Ureter (tissue), 1 donor: ENCODE measurements at regions not wholly inside any gene's neighbourhood (a gene's known extent, or its start where the extent isn't known, plus 50 kb on each side); places are given as distances from the start of the nearest gene placed in this dataset.

Experiments
- DNase-seq: peaks from one replicate; pipeline ENCODE4 v3.0.0-alpha.2; 2020; ENCODE audit warnings: low spot score
- donor health status: DM: yes; HTN: yes; CAD: no.

DNA sequence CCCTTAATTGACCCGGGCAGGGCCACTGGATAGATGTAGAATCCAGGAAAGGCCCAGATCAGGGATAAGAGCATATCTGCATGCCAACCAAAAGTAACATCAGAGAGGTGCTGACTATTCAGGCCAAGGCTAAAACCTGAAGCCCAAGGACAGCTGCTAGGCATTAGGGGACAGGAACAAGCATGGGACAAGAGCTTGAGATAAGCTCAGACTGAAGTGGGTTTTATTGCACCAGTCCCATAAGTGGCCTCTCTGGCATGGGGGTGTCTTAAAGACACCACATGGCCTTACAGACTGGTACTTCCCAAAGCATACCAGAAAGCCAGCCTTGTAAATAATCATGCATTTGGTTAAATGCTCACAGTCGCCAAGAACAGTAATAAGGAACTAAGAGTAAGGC lies 376.1 kb downstream of the FBXW7 start:
- no peak for DNase-seq

DNA sequence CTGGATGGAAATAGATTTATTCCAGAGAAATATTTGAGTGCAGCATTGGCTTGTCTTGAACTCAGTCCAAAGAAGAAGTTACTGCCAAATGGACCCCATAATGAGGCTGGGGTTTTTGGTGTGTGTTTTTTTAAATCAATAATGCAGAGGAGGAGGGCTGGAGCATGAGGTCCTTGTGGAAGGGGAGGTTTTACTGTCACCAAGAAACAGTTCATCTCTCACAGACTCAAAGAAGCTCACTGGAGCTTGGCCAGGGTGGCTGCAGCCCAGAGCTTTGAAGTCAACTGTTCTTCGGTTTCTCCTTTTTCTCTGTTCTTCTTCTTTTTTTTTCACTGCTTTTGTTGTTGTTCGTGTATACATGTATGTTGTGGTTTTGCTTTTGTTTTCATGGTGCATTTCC lies 377.7 kb downstream of the FBXW7 start:
- no peak for DNase-seq

DNA sequence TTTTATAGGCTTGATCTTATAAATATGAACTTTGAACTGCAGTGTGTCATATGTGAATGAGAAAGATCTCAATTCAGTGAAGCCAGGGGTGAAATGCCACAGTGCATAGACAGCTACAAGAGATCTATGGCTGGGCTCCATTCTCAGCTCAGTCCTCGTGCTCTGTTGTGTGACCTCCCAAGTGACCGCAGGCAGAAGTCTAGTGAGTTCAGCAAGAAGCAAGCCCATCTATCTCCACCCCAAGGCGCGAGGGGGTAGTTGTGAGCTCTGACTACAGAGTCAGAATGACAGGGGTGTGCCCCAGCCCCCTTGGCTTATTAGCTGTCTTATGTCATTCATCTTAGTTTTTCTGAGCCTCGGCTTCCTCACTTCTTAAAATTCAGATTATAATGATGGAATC lies 378.3 kb downstream of the FBXW7 start:
- DNase-seq: no peak

DNA sequence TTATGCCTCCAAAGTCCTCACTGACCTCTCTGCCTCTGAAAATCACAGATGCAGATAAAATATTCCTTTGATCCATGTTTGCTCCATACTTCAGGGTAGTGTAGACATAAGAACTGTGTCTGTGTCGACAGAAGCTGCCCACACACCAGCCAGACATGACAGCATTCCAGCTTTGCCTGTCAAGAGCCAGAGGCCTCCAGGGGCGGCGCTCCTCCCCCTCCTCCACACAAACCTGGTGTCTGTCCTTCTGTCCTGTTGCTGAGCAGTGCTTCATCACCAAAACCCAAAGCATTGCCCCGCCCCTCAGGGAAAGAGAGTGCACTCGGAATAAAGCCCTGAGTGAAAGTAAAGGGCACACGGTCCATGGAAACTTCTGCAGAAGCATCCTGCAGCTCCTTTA lies 379.4 kb downstream of the FBXW7 start:
- DNase-seq: no peak

DNA sequence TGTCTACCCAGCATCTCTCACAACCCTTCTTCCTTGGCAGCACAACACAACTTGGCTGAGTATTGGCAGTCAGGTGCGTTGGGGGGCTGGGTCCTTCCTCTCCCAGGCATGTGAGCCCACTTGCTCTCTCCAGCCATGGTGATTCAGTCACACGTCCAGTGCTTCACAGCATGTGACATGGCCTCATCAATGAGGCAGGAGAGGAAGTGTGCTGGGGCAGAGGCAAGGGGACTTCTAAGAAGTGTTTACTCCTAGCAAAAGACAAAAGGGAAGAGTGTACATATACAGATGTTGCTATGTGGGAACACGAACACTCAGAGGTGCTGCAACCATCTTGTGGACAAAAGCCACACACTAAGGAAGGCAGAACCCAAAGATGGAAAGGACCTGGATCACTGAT lies 380.8 kb downstream of the FBXW7 start:
- no peak for DNase-seq

DNA sequence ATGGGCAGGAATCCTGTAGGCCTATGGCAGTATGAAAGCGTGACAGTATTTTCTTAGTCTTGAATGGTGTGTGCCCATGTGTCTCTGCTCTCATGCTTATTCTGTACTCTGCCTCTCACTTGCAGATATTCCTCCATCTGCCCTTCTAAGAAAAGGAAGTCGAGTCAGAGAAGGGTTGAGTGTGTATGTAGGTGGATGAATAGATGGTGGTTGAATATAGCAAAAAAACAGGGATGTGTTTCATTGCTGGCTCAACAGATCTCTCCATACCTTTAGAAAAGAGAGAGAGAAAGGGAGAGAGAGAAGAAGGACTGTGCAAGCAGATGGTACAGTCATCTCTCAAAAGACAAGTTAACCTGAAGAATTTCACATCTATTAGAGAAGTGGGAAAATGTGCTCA lies 381.5 kb downstream of the FBXW7 start:
- no peak for DNase-seq

DNA sequence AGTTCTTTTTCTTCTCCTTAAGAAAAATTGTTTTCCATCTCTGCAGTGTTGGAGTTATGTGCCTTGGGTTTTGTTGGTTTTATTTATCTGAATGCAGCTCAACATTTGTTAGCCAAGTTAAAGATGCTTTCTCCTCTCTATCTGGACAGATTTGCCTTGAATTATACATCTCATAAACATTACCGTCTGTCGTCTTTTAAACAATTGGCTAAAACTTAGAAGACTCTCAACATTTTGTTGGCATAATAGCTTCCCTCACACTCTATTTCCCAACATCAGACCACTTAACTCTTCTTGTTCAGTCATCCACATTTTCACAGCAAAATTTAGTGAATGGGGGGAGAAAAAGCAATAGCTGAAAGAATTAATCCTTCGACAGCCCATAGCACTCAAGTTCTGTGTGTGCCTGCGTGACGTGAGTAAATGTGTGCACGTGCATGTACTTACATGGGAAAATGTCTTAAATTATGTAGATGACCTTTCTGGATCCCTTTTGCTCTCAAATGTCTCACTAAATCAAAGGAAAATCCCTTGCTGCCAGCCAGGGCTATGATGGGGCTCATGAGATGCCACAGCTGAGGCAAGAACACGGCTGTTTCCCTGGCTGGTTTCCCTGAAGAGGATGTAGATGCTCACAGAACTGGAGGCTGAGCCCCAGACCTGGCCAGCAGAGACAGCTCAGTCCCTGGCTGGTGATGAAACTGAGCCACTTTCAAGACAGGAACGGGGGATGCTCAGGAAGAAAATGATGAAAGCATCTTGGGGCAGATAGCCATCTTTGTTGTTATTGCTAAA lies 382.2 kb downstream of the FBXW7 start:
- no peak for DNase-seq

DNA sequence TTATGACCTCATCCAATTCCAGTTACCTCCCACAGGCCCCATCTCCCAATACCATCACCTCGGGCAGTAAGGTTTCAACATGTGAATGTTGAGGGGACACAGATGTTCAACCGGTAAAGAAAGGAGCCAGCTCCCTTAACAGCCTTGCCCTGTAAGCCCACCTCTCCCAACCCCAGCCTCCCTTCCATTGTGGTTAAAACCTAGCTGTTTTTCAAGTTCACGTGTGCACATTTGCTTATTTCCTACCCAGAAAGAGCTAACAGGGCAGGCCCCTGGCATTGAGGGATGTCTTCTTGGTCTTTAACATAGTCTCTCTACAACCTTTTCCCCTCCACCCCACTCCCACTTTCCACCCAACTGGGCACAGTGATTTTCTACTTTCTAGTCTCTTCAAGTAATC lies 385.7 kb downstream of the FBXW7 start:
- DNase-seq: no peak

DNA sequence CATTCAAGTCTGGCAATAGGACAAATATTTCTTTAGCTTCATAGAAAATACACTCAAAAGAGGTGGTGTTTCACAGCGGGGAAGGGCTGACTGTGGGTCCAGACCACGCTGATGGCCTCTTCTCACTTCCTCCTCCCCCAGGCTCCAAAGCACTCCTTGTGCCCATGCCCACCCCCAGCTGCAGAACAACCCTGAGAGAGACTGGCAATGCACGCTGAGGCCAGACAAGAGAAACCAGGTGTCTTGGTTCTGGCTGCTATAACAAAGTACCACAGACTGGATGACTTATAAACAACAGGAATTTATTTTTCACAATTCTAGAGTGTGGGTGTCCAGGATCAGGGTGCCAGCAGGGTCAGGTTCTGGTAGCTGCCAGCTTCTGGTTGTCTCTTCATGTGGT lies 386.1 kb downstream of the FBXW7 start:
- no peak for DNase-seq

DNA sequence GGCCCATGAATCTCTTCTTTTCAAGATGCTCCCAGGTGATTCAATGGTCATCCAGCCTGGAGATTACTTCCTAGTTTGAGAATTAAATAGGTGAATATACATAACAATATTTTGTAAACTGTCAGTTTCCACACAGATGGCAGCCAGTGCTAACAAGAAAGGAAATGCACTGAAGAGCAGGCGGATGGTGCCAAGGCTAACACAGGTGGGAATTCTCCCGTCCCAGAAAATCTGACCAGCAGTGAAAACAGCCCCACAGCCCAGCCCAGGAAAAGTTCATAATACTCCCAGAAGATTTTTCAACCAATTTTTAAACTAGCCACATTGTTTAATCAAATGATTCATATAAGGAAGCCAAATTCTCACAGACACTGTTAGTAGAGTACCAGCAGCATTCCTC lies 387.2 kb upstream of the GATB start:
- DNase-seq: no peak

DNA sequence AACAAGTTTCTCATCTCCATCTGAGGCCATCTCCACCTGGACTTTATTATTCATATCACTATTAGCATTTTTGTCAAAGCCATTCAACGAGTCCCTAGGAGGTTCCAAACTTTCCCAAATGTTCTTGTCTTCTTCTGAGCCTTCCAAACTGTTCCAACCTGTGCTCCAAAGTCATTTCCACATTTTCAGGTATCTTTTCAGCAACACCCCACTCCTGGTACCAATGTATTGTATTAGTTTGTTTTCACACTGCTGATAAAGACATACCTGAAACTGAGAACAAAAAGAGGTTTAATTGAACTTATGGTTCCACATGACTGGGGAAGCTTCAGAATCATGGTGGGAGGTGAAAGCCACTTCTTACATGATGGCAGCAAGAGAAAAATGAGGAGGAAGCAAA lies 385.4 kb upstream of the GATB start:
- DNase-seq: no peak

DNA sequence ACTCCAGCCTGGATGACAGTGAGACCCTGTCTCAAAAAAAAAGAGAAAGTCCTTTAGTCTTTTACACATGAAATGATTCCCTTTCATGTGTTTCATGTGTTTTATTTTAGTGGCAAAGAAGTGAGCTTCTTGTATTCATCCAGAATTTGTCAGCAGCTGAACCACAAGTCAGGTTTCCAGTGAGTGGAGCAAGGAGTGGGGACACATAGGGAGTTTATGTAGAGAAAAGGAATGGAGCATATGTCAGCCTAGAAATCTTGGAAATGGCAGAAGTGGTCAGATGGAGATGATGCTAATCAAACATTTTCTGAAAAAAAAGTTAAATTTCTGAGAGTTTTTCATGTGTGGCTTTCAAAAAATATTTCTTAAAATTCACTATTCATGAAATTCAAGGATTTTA lies 383.0 kb upstream of the GATB start:
- no peak for DNase-seq

DNA sequence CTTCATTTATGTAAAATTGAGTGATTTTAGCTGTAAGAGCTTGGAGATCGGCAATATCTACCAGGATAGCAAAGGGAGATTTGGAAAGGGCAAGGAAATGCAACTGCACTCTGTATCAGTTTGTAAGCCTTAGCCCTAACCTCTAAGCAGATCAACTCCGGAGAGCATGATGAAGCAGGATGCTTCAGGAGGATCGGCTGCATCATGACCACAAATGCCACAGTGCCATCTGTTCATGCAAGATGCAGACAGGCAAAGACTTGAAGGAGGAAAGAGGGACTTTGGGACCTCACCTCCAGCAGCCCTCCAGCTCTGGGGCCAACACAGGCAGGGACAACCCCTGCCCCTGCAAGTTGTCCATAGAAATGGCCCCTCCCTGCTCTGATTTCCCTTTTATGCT lies 377.6 kb upstream of the GATB start:
- no peak for DNase-seq

DNA sequence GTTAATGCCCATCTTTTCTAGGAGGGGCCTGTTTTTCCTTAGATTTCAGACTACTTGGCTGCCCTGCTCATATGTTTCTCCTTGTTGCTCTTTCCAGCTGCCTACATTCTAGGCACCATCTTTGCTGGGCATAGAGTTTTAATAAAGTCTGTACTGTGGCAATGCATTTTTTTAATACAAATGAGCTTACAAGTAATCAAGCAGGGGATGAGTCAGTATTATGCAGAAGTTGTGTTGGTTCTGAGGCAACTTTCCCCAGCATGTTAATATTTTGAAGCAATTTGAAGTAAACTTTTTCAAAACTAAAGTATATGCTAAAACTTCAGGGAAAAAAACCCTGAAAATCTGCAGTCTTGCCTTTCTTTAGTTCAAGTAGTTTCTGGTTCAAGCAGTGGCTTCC lies 372.0 kb upstream of the GATB start:
- no peak for DNase-seq

DNA sequence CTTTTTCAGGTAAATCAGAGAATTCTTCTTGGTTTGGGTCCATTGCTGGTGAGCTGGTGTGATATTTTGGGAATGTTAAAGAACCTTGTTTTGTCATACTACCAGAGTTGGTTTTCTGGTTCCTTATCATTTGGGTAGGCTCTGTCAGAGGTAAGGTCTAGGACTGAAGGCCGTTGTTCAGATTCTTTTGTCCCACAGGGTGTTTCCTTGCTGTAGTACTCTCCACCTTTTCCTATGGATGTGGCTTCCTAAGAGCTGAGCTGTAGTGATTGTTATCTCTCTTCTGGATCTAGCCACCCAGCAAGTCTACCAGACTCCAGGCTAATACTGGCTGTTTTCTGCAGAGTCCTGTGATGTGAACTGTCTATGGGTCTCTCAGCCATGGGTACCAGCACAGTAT lies 367.5 kb upstream of the GATB start:
- DNase-seq: no peak

DNA sequence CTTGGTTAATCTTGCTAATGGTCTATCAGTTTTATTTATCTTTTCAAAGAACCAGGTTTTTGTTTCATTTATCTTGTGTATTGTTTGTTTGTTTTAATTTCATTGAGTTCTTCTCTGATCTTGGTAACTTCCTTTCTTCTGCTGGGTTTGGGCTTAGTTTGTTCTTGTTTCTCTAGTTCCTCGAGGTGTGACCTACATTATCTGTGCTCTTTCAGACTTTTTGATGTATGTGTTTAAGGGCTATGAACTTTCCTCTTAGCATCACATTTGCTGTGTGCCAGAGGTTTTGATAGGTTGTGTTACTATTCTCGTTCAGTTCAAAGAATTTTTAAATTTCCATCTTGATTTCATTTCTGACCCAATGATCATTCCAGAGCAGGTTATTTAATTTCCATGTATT lies 365.4 kb upstream of the GATB start:
- DNase-seq: no peak

DNA sequence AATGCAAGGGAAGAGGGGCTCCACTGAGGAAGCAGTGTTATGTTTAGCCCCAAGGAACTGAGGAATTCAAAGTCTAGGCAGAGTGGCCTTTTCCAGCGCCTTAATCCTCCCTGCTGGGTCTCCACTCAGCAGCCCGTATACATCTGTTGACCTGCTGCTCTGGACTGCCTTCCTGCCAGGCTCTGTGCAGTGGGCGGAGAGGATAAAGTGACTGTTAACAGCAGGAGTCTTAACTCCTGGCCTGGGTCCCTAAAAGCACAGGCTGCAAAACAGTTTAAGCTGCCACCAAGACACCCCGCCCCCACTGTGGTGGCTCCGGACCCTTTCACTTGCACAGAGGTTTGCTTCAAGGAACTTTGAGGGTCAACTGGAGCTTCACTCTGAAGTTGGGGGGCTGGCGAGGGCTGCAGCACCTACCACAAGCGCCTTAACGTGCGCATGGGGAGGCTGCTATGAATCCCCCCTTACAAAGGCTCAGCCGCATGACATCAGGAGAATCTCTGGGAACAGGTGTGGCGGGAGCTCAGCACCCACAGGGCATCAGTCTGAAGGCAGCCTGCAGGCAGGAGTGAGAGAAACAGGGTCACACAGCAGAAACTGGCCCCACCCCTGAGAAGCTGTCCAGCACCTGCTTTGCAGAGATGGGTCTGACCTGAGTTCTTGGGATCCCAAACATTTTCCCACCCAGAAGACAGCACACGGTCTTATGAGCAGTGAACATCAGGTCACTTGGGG lies 358.2 kb upstream of the GATB start:
- no peak for DNase-seq

DNA sequence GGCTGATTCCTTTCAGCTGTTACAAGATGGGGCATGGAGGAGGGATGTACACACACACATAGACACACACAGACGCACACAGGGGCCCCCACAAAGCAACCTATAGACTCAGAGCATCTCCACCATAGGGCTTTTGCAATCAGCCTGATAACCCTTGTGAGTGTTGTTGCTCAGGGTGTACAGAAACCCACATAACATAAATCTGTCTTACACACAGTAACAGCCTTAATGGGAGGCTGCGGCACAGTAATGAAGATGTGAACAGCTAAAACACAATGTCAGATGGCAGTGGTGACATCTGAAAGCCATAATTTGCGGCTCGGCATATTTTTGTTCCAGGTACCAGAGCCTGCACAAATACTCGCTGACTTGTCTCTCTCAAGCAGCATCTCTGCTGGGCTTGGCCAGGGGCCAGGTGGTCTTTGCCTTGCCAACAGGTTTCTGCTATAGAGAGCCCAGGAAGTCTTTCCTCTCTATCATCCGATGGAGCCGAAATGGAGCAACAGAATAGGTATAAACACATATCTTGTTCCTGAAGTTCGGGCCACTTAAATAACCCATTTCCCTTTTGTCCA lies 357.2 kb upstream of the GATB start:
- no peak for DNase-seq

DNA sequence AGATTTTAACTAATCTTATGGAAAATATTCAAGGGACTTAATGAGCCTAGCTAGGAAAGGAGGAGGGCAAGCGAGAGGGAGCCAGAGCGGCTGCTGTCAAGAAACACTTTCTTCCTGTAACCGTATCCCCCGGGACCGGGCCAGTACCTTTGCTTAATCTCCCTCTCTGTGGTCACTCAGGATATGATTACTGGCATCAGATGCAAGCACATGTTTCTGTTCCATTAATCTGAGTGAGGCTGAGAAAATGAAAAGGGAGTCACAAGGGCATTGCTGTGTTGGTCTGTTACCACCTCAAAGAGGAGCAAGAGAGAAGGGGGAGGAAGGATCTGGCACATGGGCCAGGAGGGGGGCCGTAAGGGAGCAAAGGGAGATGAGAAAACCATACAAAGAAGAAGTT lies 356.7 kb upstream of the GATB start:
- no peak for DNase-seq

DNA sequence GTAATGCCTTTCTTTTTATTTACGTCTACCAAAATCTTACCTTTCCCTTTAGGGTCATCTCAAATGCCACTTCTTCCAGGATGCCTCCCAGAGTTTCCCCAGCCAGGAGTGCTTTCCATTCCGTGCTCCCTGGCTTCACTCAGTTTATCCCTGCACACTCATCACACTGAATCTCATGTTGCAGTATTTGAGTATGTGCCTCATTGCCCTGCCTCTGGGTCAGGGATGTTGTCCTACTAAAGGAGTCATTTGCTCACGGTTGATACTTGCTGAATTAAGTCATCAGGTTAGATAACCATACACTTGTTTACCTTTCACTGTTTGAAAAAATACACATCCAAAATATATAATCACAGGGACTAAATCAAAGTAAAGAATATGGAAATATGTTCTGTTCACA lies 356.2 kb upstream of the GATB start:
- no peak for DNase-seq

DNA sequence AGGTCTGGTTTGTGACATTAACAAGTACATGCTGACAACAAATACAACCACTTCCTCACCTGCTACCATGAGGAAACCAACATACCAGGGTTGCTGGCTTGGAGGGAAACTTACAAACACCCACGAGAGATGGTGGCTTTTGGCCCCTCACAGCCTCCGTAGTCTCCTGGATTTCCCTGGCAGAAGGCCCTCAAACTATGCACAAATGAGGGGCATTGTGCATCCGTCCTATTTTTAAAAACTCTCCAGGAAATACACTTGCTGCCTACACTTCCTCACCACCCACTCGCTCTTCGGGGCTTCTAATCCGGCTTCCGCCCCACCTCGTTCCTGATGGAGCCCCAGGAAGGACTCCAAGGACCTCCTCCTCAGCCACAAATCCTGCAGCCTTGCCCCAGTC lies 355.0 kb upstream of the GATB start:
- DNase-seq: no peak

DNA sequence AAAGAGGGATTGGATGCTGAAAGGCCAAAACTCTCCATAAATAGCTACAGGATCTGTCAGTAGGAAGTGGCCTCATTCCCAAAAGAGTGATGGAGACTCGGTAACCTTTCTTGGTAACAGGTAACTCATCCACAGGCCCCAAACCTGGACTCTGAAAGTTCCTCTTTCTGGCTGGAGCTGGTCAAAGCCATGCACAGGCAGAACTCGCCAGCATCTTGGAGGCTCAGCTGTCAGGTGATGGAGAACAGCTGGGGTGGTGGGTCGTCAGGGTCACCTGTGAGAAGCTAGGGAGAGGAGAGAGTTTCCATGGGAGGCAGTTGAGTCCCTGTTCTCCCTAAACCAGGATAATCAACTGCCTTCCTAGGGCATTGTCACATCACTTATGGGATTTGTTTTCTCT lies 354.3 kb upstream of the GATB start:
- DNase-seq: no peak

DNA sequence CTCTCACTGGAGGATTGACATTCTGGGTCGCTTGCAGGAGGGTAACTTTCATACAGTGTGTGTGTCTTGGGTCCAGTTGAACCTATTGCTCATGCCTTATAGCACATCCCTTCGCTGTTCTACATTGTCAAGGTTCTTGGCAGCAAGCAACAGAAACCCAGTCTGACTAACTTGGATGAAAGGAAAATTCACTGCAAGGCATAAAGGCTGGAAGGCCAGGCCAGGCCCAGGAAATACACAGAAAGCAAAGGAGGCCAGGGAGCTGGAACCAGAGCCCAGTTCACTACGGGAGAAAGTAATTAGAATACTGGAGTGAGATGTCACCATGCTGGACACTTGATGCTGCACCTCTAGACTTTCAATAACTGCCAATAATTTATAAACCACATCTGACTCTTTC lies 353.8 kb upstream of the GATB start:
- DNase-seq: no peak
